Loucy (cell line): ENCODE measurements at regions not wholly inside any gene's neighbourhood (a gene's known extent, or its start where the extent isn't known, plus 50 kb on each side); places are given as distances from the start of the nearest gene placed in this dataset.

Source experiments
- EZH2phosphoT487 ChIP-seq: fragments of 200-600 bp; IDR thresholded peaks from 2 replicates; pipeline ENCODE4 v1.6.1; 2018; ENCODE audit warnings: antibody characterized with exemption, mild to moderate bottlenecking, moderate library complexity, borderline replicate concordance
- TF ChIP-seq, protein P1 (sequence below): fragments of 200-600 bp; sonication (generic); conservative IDR thresholded peaks from 2 replicates; pipeline ENCODE4 v1.5.1; 2014; ENCODE audit warnings: mild to moderate bottlenecking, antibody characterized with exemption, low read length

DNA sequence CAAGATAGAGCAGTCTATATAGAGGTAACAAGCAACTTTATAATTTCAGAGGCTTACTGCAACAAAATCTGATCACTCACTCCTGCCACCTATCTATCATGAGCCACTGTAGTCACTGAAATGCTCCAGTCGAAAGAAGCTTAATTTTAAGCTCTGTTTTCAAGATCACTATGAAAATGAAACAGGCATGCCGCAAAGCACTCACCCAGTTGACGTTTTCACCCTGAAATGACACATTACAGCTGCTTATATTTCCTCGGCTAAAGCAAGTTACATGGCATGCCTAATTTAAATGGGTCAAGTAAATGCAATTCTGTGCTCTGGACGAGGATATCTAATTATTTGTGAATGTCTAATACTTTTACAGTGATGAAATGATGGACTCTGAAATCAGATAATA, 616.3 kb downstream of the FAM181B start:
- no peak for TF ChIP-seq EZH2phosphoT487
- TF ChIP-seq, protein P1, sequence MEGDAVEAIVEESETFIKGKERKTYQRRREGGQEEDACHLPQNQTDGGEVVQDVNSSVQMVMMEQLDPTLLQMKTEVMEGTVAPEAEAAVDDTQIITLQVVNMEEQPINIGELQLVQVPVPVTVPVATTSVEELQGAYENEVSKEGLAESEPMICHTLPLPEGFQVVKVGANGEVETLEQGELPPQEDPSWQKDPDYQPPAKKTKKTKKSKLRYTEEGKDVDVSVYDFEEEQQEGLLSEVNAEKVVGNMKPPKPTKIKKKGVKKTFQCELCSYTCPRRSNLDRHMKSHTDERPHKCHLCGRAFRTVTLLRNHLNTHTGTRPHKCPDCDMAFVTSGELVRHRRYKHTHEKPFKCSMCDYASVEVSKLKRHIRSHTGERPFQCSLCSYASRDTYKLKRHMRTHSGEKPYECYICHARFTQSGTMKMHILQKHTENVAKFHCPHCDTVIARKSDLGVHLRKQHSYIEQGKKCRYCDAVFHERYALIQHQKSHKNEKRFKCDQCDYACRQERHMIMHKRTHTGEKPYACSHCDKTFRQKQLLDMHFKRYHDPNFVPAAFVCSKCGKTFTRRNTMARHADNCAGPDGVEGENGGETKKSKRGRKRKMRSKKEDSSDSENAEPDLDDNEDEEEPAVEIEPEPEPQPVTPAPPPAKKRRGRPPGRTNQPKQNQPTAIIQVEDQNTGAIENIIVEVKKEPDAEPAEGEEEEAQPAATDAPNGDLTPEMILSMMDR, result no peak
